ENCODE measurements at regions not wholly inside any gene's neighbourhood (a gene's known extent, or its start where the extent isn't known, plus 50 kb on each side); places are given as distances from the start of the nearest gene placed in this dataset.
A peak's percentile ranks its signal among the peaks of the same experiment; 100 is the strongest.

- DNase-seq, result no peak
- H3K9me3 ChIP-seq (ENCODE audit: control insufficient read depth, low read length, poor library complexity, severe bottlenecking), result no peaks in the 10 kb centered on the region
- no peak for ATAC-seq
- Mint-ChIP-seq H3K4me1 (no peaks in the 10 kb centered on the region), H3K4me3 (no peak overlapping the region), H3K27me3 (no peaks in the 10 kb centered on the region), H3K27ac (no peak overlapping the region), H3K36me3 (ENCODE audit: low read depth) (no peaks in the 10 kb centered on the region)
Observed at GRCh38 chr14:41302776-41303175, 303.9 kb upstream of the LRFN5 start.

- no peaks in the 10 kb centered on the region for H3K9me3 ChIP-seq (ENCODE audit: control insufficient read depth, low read length, poor library complexity, severe bottlenecking)
- ATAC-seq, result no peak
- no peaks in the 10 kb centered on the region for H3K4me1 Mint-ChIP-seq
- H3K36me3 Mint-ChIP-seq (ENCODE audit: low read depth), result no peaks in the 10 kb centered on the region
- no peaks in the 10 kb centered on the region for H3K27me3 Mint-ChIP-seq
- H3K27ac Mint-ChIP-seq, result no peak overlapping the region
- no peak for DNase-seq
- H3K4me3 Mint-ChIP-seq, result no peak overlapping the region
Observed at GRCh38 chr14:41299924-41300323, 306.8 kb upstream of the LRFN5 start.

GRCh38 chr14:41298328-41298690 is 308.4 kb upstream of the LRFN5 start:
- Mint-ChIP-seq H3K27me3 (no peaks in the 10 kb centered on the region), H3K36me3 (ENCODE audit: low read depth) (no peaks in the 10 kb centered on the region), H3K27ac (no peak overlapping the region), H3K4me3 (no peak overlapping the region), H3K4me1 (no peaks in the 10 kb centered on the region)
- H3K9me3 ChIP-seq (ENCODE audit: control insufficient read depth, low read length, poor library complexity, severe bottlenecking), result no peaks in the 10 kb centered on the region
- ATAC-seq (no peak), DNase-seq (no peak)

GRCh38 chr14:41297576-41298327 is 308.9 kb upstream of the LRFN5 start:
- Mint-ChIP-seq H3K27ac (no peak overlapping the region), H3K4me1 (no peaks in the 10 kb centered on the region), H3K36me3 (ENCODE audit: low read depth) (no peaks in the 10 kb centered on the region), H3K27me3 (no peaks in the 10 kb centered on the region), H3K4me3 (no peak overlapping the region)
- ATAC-seq (no peak), DNase-seq (no peak)
- H3K9me3 ChIP-seq (ENCODE audit: control insufficient read depth, low read length, poor library complexity, severe bottlenecking), result no peaks in the 10 kb centered on the region

GRCh38 chr14:41295734-41296133 is 310.9 kb upstream of the LRFN5 start:
- no peak overlapping the region for H3K4me3 Mint-ChIP-seq
- no peaks in the 10 kb centered on the region for H3K4me1 Mint-ChIP-seq
- no peak for DNase-seq
- H3K27me3 Mint-ChIP-seq, result no peaks in the 10 kb centered on the region
- no peaks in the 10 kb centered on the region for H3K9me3 ChIP-seq (ENCODE audit: control insufficient read depth, low read length, poor library complexity, severe bottlenecking)
- no peak for ATAC-seq
- no peak overlapping the region for H3K27ac Mint-ChIP-seq
- no peaks in the 10 kb centered on the region for H3K36me3 Mint-ChIP-seq (ENCODE audit: low read depth)

GRCh38 chr14:41289025-41289424 is 317.7 kb upstream of the LRFN5 start:
- Mint-ChIP-seq H3K27ac (no peak overlapping the region), H3K27me3 (no peaks in the 10 kb centered on the region), H3K36me3 (ENCODE audit: low read depth) (no peaks in the 10 kb centered on the region), H3K4me1 (no peaks in the 10 kb centered on the region), H3K4me3 (no peak overlapping the region)
- no peak for ATAC-seq
- H3K9me3 ChIP-seq (ENCODE audit: control insufficient read depth, low read length, poor library complexity, severe bottlenecking), result no peaks in the 10 kb centered on the region
- DNase-seq, result no peak

- DNase-seq (no peak), ATAC-seq (no peak)
- Mint-ChIP-seq H3K4me3 (no peak overlapping the region), H3K4me1 (no peaks in the 10 kb centered on the region), H3K27me3 (no peaks in the 10 kb centered on the region), H3K36me3 (ENCODE audit: low read depth) (no peaks in the 10 kb centered on the region), H3K27ac (no peak overlapping the region)
- no peaks in the 10 kb centered on the region for H3K9me3 ChIP-seq (ENCODE audit: control insufficient read depth, low read length, poor library complexity, severe bottlenecking)
Observed at GRCh38 chr14:41285186-41285748, 321.4 kb upstream of the LRFN5 start.

GRCh38 chr14:41280745-41281144 is 325.9 kb upstream of the LRFN5 start:
- no peaks in the 10 kb centered on the region for H3K4me1 Mint-ChIP-seq
- no peak overlapping the region for H3K27ac Mint-ChIP-seq
- H3K9me3 ChIP-seq (ENCODE audit: control insufficient read depth, low read length, poor library complexity, severe bottlenecking), result no peaks in the 10 kb centered on the region
- H3K4me3 Mint-ChIP-seq, result no peak overlapping the region
- no peaks in the 10 kb centered on the region for H3K36me3 Mint-ChIP-seq (ENCODE audit: low read depth)
- no peaks in the 10 kb centered on the region for H3K27me3 Mint-ChIP-seq
- no peak for ATAC-seq
- no peak for DNase-seq

- Mint-ChIP-seq H3K4me1 (no peaks in the 10 kb centered on the region), H3K27ac (no peak overlapping the region), H3K36me3 (ENCODE audit: low read depth) (no peaks in the 10 kb centered on the region), H3K27me3 (no peaks in the 10 kb centered on the region), H3K4me3 (no peak overlapping the region)
- H3K9me3 ChIP-seq (ENCODE audit: control insufficient read depth, low read length, poor library complexity, severe bottlenecking), result no peaks in the 10 kb centered on the region
- DNase-seq, result no peak
- ATAC-seq, result no peak
Observed at GRCh38 chr14:41277450-41277849, 329.2 kb upstream of the LRFN5 start.

- Mint-ChIP-seq H3K36me3 (ENCODE audit: low read depth) (no peaks in the 10 kb centered on the region), H3K4me3 (no peak overlapping the region), H3K27ac (no peak overlapping the region), H3K27me3 (no peaks in the 10 kb centered on the region), H3K4me1 (no peaks in the 10 kb centered on the region)
- ATAC-seq (no peak), DNase-seq (no peak)
- no peaks in the 10 kb centered on the region for H3K9me3 ChIP-seq (ENCODE audit: control insufficient read depth, low read length, poor library complexity, severe bottlenecking)
Observed at GRCh38 chr14:41257476-41257875, 349.2 kb upstream of the LRFN5 start.

GRCh38 chr14:41235466-41235865 is 371.2 kb upstream of the LRFN5 start:
- Mint-ChIP-seq H3K27ac (no peak overlapping the region), H3K27me3 (no peaks in the 10 kb centered on the region), H3K36me3 (ENCODE audit: low read depth) (no peaks in the 10 kb centered on the region), H3K4me3 (no peak overlapping the region), H3K4me1 (no peaks in the 10 kb centered on the region)
- no peaks in the 10 kb centered on the region for H3K9me3 ChIP-seq (ENCODE audit: control insufficient read depth, low read length, poor library complexity, severe bottlenecking)
- DNase-seq, result no peak
- ATAC-seq, result no peak

GRCh38 chr14:41230683-41231082 is 376.0 kb upstream of the LRFN5 start:
- no peaks in the 10 kb centered on the region for H3K27me3 Mint-ChIP-seq
- no peaks in the 10 kb centered on the region for H3K9me3 ChIP-seq (ENCODE audit: control insufficient read depth, low read length, poor library complexity, severe bottlenecking)
- ATAC-seq, result no peak
- H3K4me1 Mint-ChIP-seq, result no peaks in the 10 kb centered on the region
- H3K27ac Mint-ChIP-seq, result no peak overlapping the region
- H3K36me3 Mint-ChIP-seq (ENCODE audit: low read depth), result no peaks in the 10 kb centered on the region
- peak overlapping the region; percentile 13 for H3K4me3 Mint-ChIP-seq
- no peak for DNase-seq

GRCh38 chr14:41229824-41230223 is 376.9 kb upstream of the LRFN5 start:
- no peaks in the 10 kb centered on the region for H3K9me3 ChIP-seq (ENCODE audit: control insufficient read depth, low read length, poor library complexity, severe bottlenecking)
- Mint-ChIP-seq H3K27me3 (no peaks in the 10 kb centered on the region), H3K36me3 (ENCODE audit: low read depth) (no peaks in the 10 kb centered on the region), H3K4me1 (no peaks in the 10 kb centered on the region), H3K4me3 (no peak overlapping the region), H3K27ac (no peak overlapping the region)
- no peak for DNase-seq
- no peak for ATAC-seq

GRCh38 chr14:41225433-41225832 is 381.2 kb upstream of the LRFN5 start:
- H3K36me3 Mint-ChIP-seq (ENCODE audit: low read depth), result no peaks in the 10 kb centered on the region
- ATAC-seq, result no peak
- H3K4me1 Mint-ChIP-seq, result no peaks in the 10 kb centered on the region

More at GRCh38 chr14:41225433-41225832, 381.2 kb upstream of the LRFN5 start:
- H3K9me3 ChIP-seq (ENCODE audit: control insufficient read depth, low read length, poor library complexity, severe bottlenecking), result no peaks in the 10 kb centered on the region
- DNase-seq, result no peak
- Mint-ChIP-seq H3K4me3 (no peak overlapping the region), H3K27me3 (no peaks in the 10 kb centered on the region), H3K27ac (no peak overlapping the region)
